Uterus (tissue), 3 donors: ENCODE measurements at regions not wholly inside any gene's neighbourhood (a gene's known extent, or its start where the extent isn't known, plus 50 kb on each side); places are given as distances from the start of the nearest gene placed in this dataset.

Experiments
- DNase-seq, 2 donors: peaks; one replicate each; pipeline ENCODE4 v3.0.0-alpha.2; 2019 to 2020
- H3K27ac ChIP-seq, 2 donors: fragments of 200-600 bp; sonication (generic); 1 replicate in 1 of 2; 2 replicates in 1 of 2; pipeline ENCODE4 v1.5.1; 2016 to 2018
- H3K27me3 ChIP-seq, 2 donors: fragments of 200-600 bp; sonication (generic); one replicate each; pipeline ENCODE4 v1.5.1; 2018 to 2019; ENCODE audit warnings: control low read depth in 1 of 2
- H3K36me3 ChIP-seq, 2 donors: fragments of 200-600 bp; sonication (generic); one replicate each; pipeline ENCODE4 v1.5.1; 2019; ENCODE audit warnings: control low read depth in 1 of 2
- H3K4me1 ChIP-seq, 2 donors: fragments of 200-600 bp; sonication (generic); one replicate each; pipeline ENCODE4 v1.5.1; 2018 to 2019; ENCODE audit warnings: control low read depth in 1 of 2
- H3K4me3 ChIP-seq, 2 donors: fragments of 200-600 bp; sonication (generic); 1 replicate in 1 of 2; 2 replicates in 1 of 2; pipeline ENCODE4 v1.5.1; 2018 to 2019; ENCODE audit warnings: mild to moderate bottlenecking in 1 of 2
- H3K9me3 ChIP-seq, 2 donors: fragments of 200-600 bp; sonication (generic); one replicate each; pipeline ENCODE4 v1.5.1; 2019; ENCODE audit warnings: control low read depth in 1 of 2
- POLR2A ChIP-seq, 2 donors: fragments of 450-650 bp; IDR thresholded peaks; one replicate each; pipeline ENCODE4 v1.6.1; 2016; ENCODE audit warnings: antibody characterized with exemption in 2 of 2, mild to moderate bottlenecking in 1 of 2, moderate library complexity in 1 of 2
- intact Hi-C: fragments of 100-400 bp; cut with DNase I; formaldehyde crosslinking; loops from one replicate; pipeline ENCODE4 v1.15.1; 2023; ENCODE audit warnings: low total_unique reads
- TF ChIP-seq, protein P1 (sequence below), 4 experiments: fragments of 200-600 bp in 2 of 4; fragments of 450-650 bp in 2 of 4; sonication (generic) in 2 of 4; IDR thresholded peaks; one replicate each; pipeline ENCODE4 v1.5.1; 2016 to 2019; ENCODE audit warnings: antibody characterized with exemption in 4 of 4, mild to moderate bottlenecking in 2 of 4, moderate library complexity in 1 of 4
- donor health status: DM: yes; HTN: yes; CAD: no.

DNA sequence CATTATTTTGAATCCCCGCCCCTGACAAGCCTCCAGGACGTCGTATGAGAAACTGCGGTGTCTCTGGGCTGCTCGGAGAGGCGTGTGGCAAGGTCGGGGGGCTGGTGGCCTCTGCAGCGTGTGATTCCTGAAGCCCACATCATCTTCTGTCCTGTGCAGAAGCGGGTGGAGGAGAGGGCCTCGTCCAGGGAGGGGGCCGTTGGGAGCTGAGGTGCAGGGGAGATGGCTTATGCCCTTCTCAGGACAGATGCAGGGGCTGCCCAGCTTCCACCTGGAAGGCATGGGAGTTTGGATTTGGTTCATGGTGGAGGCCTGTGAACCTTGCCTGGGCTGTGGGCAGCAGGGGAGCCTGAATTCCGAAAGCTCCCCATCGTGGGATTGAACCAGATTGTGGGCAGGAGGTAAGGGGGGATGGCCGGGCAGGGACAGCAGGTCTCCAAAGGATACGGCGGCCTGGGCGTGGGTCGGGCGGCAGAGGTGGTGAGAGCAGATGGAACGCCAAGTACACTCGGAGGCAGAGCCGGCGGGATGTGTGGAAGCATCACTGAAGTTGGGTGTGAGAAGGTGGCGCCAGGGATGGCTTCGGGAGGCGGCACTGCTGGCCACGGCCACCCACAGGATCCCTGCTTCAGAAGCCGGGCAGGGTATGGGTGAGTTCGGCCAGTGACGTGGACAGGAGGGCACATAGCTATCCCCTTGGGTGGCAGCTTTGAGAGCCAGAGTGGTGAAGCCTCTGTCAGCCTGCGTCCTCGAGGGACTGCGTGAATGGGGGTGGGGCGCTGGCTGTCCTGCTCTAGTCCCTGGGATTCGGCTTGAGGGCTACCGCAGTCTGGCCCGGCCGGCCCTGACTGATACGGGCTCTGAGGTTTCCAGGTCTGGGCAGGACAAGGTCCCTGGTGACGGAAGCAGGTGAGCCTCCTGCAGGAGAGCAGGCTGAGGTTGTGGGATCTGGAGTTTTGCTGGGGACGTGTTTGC, 76.3 kb upstream of the ADRA2C start:
- Histone ChIP-seq H3K27ac (no peak overlapping the region), H3K4me3 (no peak overlapping the region), H3K36me3 (no peaks in the 10 kb centered on the region), H3K9me3 (no peaks in the 10 kb centered on the region), H3K27me3 (no peaks in the 10 kb centered on the region), H3K4me1 (no peaks in the 10 kb centered on the region)
- DNase-seq = no peak
- intact Hi-C loops = no loop called here
- no peak for TF ChIP-seq POLR2A (IDR thresholded peaks at IDR 0.05)
- TF ChIP-seq, protein P1, sequence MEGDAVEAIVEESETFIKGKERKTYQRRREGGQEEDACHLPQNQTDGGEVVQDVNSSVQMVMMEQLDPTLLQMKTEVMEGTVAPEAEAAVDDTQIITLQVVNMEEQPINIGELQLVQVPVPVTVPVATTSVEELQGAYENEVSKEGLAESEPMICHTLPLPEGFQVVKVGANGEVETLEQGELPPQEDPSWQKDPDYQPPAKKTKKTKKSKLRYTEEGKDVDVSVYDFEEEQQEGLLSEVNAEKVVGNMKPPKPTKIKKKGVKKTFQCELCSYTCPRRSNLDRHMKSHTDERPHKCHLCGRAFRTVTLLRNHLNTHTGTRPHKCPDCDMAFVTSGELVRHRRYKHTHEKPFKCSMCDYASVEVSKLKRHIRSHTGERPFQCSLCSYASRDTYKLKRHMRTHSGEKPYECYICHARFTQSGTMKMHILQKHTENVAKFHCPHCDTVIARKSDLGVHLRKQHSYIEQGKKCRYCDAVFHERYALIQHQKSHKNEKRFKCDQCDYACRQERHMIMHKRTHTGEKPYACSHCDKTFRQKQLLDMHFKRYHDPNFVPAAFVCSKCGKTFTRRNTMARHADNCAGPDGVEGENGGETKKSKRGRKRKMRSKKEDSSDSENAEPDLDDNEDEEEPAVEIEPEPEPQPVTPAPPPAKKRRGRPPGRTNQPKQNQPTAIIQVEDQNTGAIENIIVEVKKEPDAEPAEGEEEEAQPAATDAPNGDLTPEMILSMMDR (IDR thresholded peaks at IDR 0.05) = no peak

DNA sequence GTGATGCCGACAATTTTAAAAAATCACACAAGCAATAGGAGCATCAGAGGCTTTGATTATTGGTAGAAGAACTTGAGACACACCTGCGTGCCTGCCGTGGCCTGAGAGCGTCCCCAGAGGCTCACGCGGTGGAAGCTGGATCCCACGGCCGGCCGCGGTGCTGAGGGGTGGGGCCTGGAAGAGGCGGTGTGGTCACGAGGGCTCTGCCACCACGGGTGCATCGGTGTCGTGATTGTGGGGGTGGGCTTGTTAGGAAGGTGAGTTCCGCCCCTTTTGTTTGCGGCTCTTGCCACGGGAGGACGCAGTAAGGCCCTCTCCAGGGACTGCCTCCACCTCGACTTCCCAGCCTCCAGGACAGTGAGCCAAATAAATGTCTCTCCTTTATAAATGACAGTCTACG, 77.2 kb upstream of the ADRA2C start:
- DNase-seq = no peak
- Histone ChIP-seq H3K4me3 (no peak overlapping the region), H3K36me3 (no peaks in the 10 kb centered on the region), H3K9me3 (no peaks in the 10 kb centered on the region), H3K4me1 (no peaks in the 10 kb centered on the region), H3K27me3 (no peaks in the 10 kb centered on the region), H3K27ac (no peak overlapping the region)
- intact Hi-C loops = no loop called here
- TF ChIP-seq, protein P1 (IDR thresholded peaks at IDR 0.05) = no peak
- no peak for TF ChIP-seq POLR2A (IDR thresholded peaks at IDR 0.05)

DNA sequence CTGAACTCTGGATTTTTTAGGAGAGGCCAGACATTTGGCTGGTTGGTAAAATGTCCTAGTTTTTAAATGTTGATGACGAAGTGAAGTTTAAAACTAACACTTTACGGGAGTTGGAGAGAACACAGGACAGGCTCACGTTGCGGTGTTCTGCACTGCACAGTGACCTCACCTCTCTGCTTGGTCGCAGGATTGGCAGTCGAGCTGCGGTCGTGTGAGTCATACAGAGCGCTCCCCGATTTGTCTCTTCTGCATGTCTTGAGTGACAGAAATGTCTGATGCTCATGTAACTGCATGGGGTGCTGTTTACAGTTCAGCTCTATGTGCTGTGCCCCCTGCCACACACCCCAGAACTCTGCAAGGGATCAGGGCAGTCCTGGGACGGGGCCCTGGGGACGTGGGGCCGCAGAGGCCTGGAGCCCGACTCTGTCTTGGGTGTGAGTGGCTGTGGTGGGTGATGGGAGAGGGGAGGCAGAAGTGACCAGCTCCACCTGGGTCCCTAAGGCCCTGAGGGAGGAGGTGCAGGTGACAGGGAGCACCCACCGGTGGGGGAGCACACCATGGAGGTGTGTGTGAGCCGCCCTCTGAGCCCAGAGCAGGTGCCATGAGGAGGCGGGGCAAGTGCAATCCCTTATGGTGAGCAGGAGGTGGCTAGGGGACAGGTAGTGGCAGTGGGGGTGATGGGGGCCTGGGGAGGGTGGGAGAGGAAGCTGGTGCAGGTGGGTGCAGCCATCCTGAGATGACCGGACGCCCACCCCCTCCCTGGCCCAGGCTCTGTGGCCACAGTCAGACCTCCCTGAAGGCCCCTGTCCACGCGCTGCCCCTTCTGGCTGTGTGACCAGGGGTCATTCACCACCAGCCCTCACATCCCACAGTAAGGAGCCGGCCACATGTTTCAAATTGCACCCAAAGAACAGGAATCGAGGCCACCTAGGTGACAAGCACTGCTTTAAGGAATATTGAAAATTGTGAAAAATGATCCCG, 77.9 kb upstream of the ADRA2C start:
- Histone ChIP-seq H3K9me3 (no peaks in the 10 kb centered on the region), H3K27me3 (no peaks in the 10 kb centered on the region), H3K4me3 (no peak overlapping the region), H3K27ac (no peak overlapping the region), H3K4me1 (no peaks in the 10 kb centered on the region), H3K36me3 (no peaks in the 10 kb centered on the region)
- TF ChIP-seq POLR2A (IDR thresholded peaks at IDR 0.05) = no peak
- TF ChIP-seq, protein P1 (IDR thresholded peaks at IDR 0.05) = no peak
- DNase-seq = peak in 1 of 2 donors; percentile 9
- intact Hi-C loops = no loop called here

DNA sequence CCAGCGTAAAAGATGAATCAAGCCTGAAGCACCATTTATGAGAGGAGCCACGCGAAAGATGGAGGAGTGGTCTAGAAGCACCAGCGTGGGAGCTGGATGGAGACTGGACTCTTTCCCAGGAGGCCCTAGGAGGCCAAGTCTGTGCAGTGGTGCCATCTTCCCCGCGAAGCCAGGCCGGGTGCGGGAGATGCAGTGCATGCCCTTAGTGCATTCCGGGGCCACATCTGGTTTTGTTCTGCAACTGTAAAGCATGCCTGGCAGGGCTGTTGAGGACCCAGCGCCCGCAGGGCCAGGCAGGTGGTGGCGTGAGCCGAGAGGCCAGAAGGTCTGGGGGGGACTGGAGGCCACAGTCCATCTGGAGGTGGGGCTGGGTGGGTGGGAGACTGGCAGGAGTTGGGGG, 78.6 kb upstream of the ADRA2C start:
- TF ChIP-seq, protein P1 (IDR thresholded peaks at IDR 0.05) = no peak
- no peak for TF ChIP-seq POLR2A (IDR thresholded peaks at IDR 0.05)
- Histone ChIP-seq H3K27ac (no peak overlapping the region), H3K9me3 (no peaks in the 10 kb centered on the region), H3K27me3 (no peaks in the 10 kb centered on the region), H3K4me3 (no peak overlapping the region), H3K4me1 (no peaks in the 10 kb centered on the region), H3K36me3 (no peaks in the 10 kb centered on the region)
- intact Hi-C loops = no loop called here
- peak in 1 of 2 donors; percentile 6 for DNase-seq
